BE2C (cell line): ENCODE measurements at regions not wholly inside any gene's neighbourhood (a gene's known extent, or its start where the extent isn't known, plus 50 kb on each side); places are given as distances from the start of the nearest gene placed in this dataset.

Experiments used
- DNase-seq: peaks from one replicate; pipeline ENCODE4 v3.0.0-alpha.2; 2020
- H3K27me3 ChIP-seq: fragments of 250-450 bp; sonication (Bioruptor Pico); 2 replicates; pipeline ENCODE4 v1.5.1; 2020; ENCODE audit warnings: mild to moderate bottlenecking
- H3K36me3 ChIP-seq: fragments of 250-450 bp; sonication (Bioruptor Pico); 2 replicates; pipeline ENCODE4 v1.5.1; 2020; ENCODE audit warnings: mild to moderate bottlenecking
- H3K4me1 ChIP-seq: fragments of 250-450 bp; sonication (Bioruptor Pico); 2 replicates; pipeline ENCODE4 v1.5.1; 2020
- H3K4me3 ChIP-seq: 2 replicates; pipeline ENCODE4 v1.5.1; 2011; ENCODE audit warnings: low read depth, low read length
- H3K9me3 ChIP-seq: fragments of 250-450 bp; sonication (Bioruptor Pico); 2 replicates; pipeline ENCODE4 v1.5.1; 2020
- CTCF ChIP-seq: IDR thresholded peaks from 2 replicates; pipeline ENCODE4 v1.5.1; 2012; ENCODE audit warnings: mild to moderate bottlenecking, low read depth, low read length

GRCh38 chr1:218812360-218812759 lies 361.3 kb upstream of the LYPLAL1 start:
- TF ChIP-seq CTCF = no peak
- Histone ChIP-seq H3K27me3 (no peaks in the 10 kb centered on the region), H3K36me3 (no peaks in the 10 kb centered on the region), H3K9me3 (no peaks in the 10 kb centered on the region), H3K4me3 (no peak overlapping the region), H3K4me1 (no peaks in the 10 kb centered on the region)
- DNase-seq = no peak

GRCh38 chr1:218813237-218813636 lies 360.4 kb upstream of the LYPLAL1 start:
- no peaks in the 10 kb centered on the region for H3K4me1 ChIP-seq
- no peak overlapping the region for H3K4me3 ChIP-seq
- no peaks in the 10 kb centered on the region for H3K27me3 ChIP-seq
- no peak for TF ChIP-seq CTCF
- no peak for DNase-seq
- no peaks in the 10 kb centered on the region for H3K36me3 ChIP-seq
- no peaks in the 10 kb centered on the region for H3K9me3 ChIP-seq

GRCh38 chr1:218815076-218815475 lies 358.6 kb upstream of the LYPLAL1 start:
- DNase-seq = no peak
- no peaks in the 10 kb centered on the region for H3K4me1 ChIP-seq
- no peak overlapping the region for H3K4me3 ChIP-seq
- H3K27me3 ChIP-seq = no peaks in the 10 kb centered on the region
- no peaks in the 10 kb centered on the region for H3K36me3 ChIP-seq
- no peak for TF ChIP-seq CTCF
- no peaks in the 10 kb centered on the region for H3K9me3 ChIP-seq

GRCh38 chr1:218817071-218817470 lies 356.6 kb upstream of the LYPLAL1 start:
- no peak for DNase-seq
- no peak for TF ChIP-seq CTCF
- H3K36me3 ChIP-seq = no peaks in the 10 kb centered on the region
- no peaks in the 10 kb centered on the region for H3K27me3 ChIP-seq
- no peak overlapping the region for H3K4me3 ChIP-seq
- no peaks in the 10 kb centered on the region for H3K9me3 ChIP-seq
- H3K4me1 ChIP-seq = no peaks in the 10 kb centered on the region

GRCh38 chr1:218817691-218818465 lies 355.8 kb upstream of the LYPLAL1 start:
- no peak for DNase-seq
- TF ChIP-seq CTCF = no peak
- Histone ChIP-seq H3K36me3 (no peaks in the 10 kb centered on the region), H3K9me3 (no peaks in the 10 kb centered on the region), H3K27me3 (no peaks in the 10 kb centered on the region), H3K4me3 (no peak overlapping the region), H3K4me1 (no peaks in the 10 kb centered on the region)

GRCh38 chr1:218823291-218823900 lies 350.3 kb upstream of the LYPLAL1 start:
- Histone ChIP-seq H3K27me3 (no peaks in the 10 kb centered on the region), H3K9me3 (no peaks in the 10 kb centered on the region), H3K4me1 (no peaks in the 10 kb centered on the region), H3K4me3 (no peak overlapping the region), H3K36me3 (no peaks in the 10 kb centered on the region)
- no peak for TF ChIP-seq CTCF
- no peak for DNase-seq
